Nucleus accumbens (tissue), 56 donors: ENCODE measurements at regions not wholly inside any gene's neighbourhood (a gene's known extent, or its start where the extent isn't known, plus 50 kb on each side); places are given as distances from the start of the nearest gene placed in this dataset.

Experiments used
- DNase-seq, 56 donors: peaks; one replicate each; lab custom pipeline; 2025; lab: John Stamatoyannopoulos, UW

DNA sequence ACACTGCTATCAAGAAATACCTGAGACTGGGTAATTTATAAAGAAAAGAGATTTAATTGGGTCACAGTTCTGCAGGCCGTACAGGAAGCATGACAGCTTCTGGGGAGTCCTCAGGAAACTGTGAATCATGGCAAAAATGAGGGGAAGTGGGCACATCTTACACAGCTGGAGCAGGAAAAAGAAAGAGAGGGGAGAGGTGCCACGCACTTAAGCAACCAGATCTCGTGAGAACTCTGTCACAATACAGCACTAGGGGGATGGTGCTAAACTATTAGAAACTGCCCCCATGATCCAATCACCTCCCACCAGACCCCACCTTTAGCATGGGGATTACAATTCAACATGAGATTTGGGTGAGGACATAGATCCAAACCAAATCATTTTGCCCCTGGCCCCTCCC is 105.5 kb upstream of the CPLX2 start:
- no peak for DNase-seq

DNA sequence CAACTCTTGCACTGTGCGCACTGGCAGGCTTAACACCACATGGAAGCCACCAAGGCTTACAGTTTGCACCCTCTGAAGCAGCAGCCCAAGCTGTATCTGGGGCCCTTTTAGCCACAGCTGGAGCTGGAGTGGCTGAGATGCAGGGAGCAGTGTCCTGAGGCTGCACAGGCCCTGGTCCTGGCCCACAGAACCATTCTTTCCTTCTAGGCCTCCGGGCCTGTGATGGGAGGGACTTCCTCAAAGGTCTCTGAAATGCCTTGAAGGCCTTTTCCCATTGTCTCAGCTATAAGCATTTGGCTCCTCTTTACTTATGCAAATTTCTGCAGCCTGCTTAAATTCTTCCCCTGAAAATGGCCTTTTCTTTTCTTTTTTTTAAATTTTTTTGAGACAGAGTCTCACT is 104.4 kb upstream of the CPLX2 start:
- DNase-seq: no peak

DNA sequence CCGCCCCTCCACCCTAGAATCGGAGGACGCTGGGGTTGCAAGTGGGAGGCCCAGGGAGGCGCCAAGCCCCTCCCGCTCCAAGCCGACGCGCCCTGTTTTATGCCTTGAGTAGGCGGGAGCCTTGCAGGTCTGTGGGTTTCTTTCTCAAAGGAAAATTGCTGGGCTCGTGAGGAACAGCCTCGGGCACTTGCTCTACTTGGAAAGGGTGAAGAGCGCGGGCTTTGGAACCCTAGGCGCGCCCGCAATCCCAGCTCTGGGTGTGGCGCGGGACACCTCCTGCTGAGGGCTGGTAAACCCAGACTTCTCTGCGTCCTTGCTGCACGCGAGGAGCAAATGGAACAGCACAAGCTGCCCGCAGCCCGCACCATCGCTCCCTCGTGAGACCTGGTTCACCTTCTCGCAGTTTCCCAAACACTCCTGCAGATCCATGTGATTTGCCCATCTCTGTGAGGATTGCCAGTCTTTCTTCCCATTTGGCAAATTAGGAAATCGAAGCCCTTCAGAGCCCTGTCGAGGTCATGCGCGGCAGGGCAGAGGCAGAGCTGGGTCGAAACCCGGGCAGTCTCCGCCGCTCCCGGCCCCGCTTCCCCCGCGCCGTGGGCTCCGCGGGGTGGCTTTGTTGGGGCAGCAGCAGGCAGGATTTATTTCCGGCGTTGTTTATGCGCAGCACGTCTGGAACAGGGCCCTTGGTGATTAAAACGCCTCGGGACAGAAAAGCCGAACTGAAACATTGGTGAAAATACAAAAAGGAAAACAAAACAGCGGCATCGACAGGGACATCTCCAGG is 98.4 kb upstream of the CPLX2 start:
- peak in 3 of 56 donors; percentile 4 to 13 (median 10) for DNase-seq

DNA sequence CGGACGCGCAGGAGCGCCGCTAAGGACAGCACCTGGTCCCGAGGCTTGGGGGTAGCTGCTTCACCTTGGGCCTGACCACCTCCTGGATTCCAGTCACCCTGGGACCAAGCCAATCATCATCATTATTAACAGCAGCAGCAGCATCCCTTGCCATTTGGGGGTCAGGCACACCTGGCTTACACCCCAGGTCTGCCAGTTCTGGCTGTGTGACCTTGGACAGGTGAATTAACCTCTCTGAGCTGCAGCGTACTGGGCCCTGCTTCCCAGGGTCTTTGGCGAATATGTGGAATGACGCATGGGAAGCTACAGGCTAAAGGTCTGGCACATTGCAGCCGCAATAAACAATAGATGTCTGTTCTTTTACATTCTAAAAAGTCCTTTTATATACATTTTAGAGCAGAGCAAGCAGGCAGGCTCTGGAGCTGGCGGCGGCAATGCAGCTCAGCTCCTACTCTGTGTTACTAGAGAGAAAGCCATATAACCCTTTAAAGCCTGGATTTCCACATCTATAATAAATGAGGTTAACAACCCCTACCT is 97.8 kb upstream of the CPLX2 start:
- DNase-seq: no peak

DNA sequence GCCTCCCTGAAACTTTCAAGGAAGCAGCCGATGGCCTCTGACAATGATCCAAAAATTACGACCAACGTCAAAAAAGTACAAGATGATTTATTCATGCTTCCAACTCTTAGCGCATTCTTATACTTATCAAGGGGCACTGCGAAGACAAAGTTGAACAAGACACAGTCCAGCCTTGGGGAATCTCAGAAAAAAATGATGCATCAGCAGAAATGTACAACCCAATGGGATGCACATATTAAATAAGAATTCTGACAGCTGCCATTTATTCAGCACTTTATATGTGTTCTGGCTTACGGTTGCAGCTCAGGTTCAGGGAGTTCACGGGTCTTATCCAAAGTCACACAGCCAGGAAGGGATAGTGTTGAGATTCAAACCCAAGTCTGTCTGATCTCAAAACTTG is 96.0 kb upstream of the CPLX2 start:
- DNase-seq: no peak

DNA sequence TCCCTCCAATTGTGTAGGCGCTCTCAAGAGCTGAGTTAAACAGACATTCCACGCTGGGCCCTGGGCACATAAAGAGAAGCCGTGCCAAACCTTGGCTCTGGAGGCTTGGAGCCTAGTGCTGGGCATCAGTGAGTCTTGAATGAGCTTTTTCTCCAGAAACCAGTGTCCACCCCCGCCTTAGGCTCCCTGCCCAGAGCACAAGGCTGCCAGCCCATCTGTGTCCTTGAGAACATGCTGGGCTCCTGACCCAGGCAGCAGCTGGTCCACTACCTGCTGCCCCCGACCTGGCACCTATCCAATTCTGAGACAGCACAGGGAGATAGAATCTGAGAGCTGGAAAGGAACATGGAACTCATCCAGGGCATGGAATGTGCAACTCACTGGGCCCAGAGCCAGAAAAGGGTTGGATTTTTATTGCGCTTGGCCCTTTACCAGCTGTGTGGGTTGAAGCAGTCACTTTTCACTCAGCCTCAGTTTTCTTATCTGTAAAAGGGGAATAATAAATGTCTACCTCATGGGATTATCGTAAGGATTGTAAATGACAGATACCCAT is 92.4 kb upstream of the CPLX2 start:
- peak in 18 of 56 donors; percentile 6 to 50 (median 17) for DNase-seq

DNA sequence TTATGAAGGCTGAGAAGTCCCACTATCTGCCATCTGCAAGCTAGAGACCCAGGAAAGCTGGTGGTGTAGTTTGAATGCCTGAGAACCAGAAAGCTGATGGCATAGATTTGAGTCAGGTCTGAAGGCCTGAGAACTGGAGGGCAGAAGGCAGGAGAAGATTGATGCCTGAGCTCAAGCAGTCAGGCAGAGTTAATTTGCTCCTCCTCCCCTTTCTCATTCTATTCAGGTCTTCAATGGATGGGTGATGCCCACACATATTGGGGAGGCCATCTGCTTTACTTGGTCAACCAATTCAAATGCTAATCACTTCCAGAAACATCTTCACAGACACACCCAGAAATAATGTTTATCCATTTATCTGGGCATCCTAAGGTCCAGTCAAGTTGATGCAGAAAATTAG is 87.6 kb upstream of the CPLX2 start:
- DNase-seq: no peak

DNA sequence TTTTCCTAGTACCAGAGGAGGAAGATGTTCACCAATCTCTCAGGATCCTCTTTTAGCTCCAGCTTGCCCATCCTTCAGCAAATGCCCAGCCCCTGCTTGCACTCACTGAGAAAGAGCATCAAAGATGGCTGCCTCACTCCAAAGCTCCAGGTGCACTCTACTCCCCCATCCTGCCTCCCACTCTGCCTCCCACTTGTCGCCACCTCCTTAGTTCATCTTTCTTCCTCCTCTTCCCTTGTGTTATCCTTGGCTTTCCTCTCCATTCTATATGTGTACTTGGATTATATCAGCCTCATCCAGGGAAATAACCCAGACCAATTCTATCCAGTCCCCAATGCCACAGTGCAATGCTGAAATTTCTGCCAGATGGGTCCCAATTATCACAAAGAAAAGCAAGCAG is 87.1 kb upstream of the CPLX2 start:
- no peak for DNase-seq

DNA sequence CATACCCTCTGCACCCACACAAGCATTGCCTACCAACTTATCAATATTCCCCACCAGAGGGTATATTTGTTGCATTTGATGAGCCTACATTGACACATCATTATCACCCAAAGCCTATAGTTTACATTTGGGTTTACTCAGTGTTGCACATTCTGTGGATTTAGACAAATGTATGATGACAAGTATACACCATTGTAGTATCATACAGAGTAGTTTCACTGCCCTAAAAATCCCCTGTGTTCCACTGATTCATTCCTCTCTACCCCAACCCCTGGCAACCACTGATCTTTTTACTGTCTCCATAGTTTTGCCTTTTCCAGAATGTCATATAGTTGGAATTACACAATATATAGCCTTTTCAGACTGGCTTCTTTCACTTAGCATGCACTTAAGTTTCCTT is 85.7 kb upstream of the CPLX2 start:
- no peak for DNase-seq

DNA sequence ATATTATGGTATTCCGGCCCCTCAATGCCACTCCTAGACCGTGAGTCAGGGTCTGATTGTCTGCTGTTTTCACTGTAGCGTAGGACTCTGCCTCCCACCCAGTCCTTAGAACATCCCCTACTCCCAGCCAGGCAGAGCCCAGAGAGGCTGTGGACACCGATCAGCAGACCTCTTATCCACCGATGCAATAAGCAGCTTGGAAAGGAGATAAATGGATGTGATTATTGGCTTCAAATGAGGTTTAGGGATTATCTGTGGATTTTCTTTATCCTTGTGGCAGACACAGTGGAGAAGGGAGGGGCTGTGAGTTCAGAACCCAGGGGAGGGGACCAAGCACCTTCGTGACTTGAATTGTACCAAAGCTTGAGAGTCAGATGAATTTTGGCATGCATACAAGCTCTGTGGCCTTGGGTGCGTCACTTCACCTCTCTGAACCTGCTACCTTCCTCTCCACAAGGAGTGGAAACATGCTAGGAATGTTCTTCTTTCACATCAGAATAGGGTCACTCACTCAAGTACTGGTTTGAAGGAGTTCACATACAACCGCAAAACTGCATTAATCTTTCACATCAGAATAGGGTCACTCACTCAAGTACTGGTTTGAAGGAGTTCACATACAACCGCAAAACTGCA is 83.1 kb upstream of the CPLX2 start:
- no peak for DNase-seq

DNA sequence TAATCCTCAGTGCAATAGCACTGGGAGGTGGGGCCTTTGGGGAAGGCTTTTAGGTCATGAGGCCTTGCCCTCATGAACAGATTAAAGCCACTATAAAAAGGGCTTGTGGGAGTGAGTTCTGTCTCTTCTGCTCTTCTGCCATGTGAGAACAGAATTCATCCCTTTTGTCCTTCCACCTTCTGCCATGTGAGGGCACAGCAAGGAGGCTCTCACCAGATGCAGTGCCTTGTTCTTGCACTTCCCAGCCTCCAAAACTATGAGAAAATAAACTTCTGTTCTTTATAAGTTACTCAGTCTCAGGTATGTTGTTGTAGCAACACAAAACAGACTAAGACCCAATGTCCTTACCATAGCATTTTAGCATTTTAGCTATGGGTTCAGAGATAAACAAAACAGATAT is 81.7 kb upstream of the CPLX2 start:
- DNase-seq: no peak

DNA sequence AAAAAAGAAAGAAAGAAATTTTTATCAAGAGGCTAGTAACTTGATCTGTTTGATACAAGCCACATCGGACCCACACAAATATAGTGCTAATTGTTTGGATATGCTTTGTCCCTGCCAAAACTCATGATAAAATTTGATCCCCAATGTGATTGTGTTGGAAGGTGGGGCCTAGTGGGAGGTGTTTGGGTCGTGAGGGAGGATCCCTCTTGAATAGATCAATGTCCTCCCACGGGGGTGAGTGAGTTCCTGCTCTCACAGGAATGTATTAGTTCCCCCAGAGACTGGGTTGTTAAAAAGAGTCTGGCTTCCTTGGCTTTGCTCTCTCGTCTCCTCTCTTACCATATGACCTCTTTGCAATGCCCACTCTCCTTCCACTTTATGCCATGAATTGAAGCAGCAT is 80.6 kb upstream of the CPLX2 start:
- no peak for DNase-seq

DNA sequence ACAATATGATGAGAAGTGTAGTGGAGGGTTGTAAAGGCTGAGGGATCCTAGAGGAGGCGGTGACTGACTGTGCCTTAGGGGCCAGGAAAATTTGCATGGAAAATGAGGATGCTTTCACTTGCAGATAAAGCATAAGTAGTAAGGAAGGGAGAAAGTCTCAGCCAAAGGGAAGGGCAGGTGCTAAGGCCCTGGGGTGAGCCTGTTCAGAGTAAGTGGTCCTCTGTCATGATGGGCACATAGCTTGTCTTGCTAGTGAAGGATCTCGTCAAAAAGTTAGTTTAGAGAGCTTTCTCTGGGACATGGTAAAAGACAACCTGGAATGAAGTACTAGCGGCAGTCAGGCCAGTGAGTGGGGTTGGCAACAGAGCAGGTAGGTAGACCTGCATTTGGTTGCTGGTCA is 75.4 kb upstream of the CPLX2 start:
- DNase-seq: no peak

DNA sequence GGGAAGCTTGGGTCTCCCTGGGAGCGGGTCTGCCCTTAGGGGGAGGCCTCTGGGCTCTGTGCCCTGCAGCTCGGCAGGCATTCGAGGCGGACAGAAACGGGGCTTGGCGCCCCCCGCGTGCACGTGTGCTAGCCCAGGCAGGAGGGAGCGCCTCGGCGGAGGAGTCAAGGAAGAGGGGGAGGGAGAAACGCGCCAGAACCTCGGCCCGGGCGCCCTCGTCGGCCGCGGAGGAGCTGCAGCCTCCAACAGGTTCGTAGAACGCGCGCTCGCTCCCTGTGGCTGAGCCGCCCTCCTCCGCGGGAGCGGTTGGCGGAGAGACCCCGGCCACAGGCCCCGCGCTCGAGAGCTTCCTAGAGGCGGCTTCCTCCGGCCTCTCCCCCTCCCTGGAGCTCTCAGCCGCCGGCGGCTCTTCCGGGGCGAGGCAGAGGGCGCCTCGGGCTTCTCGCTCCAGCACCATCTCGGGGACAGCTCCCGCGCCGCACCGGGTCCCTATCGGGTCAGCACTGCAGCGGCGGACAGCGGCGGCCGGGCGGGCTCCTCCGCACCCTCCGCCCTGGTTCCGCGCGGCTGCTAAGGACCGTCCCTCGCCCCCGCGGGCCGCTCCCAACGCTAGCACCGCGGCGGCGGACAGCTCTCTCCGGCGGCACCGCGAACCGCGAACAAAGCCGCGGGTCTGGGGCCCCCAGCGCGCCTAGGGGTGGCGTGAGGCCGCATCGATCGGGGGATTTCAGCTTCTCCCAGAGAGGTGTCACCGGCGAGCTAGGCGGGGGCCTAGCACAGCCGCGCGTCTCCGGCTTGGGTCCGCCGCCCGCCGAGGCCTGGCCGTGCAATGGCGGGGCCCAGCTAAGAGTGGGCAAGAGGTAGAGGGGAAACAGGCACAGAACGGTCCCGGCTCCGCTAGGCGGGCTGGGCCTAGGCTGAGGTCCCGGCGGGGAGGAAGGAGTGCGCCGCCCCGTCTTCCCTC is 74.6 kb upstream of the CPLX2 start:
- DNase-seq: peak in 44 of 56 donors; percentile 11 to 81 (median 55)

DNA sequence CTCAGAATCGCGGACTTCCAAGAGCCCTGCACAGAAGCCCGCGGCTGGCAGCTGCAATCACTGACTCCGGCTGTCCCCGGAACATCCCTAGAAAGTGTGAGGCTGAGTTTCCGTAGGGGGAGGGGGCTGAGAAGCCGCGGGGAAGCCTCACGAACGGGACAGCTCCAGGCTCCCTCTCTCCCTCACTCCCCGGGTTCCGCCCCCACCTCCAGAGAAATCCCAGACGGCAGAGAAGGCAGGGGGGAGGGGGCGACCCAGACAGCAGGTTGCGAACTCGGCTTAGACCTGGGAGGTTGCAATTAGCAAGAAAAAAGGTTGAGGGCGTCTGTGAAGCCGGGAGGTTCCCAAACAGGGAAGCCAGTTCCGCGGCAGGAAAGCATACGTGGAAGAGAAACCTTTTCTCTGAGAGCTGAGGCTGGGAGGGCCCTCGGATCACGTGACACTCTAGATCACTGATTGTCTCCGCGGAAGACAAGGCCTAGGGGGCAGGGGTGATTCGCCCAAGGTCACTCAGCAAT is 73.8 kb upstream of the CPLX2 start:
- DNase-seq: peak in 32 of 56 donors; percentile 14 to 73 (median 46)

DNA sequence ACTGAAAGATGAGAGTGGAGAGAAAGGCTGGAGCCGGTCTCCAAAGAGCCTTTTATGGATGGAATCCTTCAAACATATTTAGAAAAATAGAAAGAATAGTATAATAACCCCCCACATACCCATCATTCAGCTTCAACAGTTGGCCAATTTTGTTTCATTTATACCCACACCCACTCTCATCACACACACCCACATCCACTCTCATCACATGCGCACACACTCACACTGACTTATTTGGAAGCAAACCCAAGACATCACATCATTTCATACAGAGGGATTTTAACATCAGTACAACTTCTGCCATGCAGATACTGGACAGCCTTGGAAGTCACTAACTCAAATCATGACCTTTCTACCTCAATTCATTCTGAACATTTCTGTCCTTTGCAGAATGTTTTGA is 72.8 kb upstream of the CPLX2 start:
- DNase-seq: peak in 9 of 56 donors; percentile 7 to 45 (median 27)

DNA sequence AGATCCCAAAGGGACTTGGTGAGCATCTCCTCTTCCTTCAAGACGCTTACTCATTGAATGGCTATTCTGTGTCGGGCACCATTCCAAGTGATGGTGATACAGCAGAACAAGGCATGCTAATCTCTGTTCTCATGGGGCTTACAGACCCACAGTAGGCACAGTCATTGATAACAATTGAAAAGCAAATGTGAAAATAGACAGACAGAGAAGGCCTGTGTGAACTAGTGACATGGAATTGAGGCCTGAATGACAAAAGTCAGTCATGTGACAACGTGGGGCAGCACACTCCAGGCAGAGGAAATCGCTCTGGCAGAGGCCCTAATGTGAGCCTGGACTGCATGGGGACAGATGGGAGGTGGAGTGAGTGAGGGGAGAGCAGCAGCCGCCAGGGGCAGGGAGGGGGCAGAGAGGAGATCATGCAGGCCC is 70.7 kb upstream of the CPLX2 start:
- DNase-seq: no peak

DNA sequence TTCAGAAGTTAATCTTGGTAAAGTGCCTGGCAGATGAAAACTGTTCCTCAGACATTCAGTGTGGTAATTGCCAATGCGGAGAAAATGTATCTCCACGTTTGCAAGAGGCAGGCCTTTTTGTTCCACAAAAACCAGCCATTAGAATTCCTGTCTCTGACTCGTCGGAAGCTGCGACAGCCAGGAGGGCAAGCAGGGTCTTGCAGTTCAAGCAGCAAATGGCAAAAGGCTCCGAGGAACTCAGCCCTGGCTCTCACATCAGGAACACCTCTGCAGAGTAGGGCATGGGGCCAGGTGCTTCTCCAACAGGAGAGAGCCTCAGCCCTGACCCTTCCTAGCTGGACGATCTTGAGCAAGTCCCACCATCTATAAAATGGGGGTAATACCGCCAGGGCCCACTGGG is 69.0 kb upstream of the CPLX2 start:
- no peak for DNase-seq

DNA sequence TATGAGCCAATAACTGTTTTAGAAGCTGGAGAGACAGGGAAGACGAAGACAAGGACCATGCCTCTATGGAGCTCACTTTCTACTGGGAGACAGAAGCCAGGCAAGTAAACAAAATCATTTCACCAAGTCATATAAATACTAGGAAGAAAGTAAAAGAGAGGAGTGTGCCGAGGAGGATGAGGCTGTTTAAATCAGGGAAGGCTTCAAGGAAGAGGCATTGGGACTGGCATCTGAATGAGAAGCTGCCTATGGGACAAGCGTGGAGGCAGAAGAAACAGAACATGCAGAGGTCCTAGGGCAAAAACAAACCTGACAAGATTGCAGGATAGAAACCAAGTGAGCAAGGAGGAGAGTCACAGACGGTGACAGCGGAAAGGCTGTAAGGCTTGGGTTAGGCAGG is 68.1 kb upstream of the CPLX2 start:
- no peak for DNase-seq

DNA sequence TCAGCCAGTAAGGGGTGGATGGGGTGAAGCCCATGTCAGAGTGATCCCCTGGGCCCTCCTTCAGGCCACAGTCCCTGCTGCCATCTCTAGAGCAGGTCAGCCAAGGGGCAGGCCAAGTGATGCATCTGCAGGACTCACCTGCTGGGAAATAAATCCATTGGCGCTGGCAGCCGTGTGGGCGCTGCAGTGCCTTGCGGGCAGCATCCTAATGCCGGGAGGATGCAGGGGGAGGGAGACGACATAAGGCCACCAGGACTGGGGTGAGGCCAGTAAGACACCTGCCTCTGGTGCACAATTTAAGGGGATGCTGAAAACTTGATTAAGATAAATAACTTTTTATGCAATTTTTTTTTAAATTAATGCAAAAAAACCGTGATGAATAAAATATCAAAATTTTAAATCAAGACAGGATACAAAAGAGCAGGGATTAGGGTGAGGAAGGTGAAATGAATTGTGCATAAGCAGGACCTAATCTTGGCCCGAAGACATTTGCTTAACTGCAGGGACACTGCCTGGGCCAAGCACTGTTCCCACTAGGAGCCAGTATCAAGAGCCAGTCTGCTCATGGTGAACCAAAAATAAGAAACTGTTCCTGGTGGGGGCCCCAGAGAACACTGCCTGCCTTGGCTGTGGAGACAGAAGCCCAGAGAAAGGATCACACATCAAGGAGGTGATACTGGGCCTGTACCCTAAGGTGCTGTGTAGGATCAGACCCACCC is 67.5 kb upstream of the CPLX2 start:
- no peak for DNase-seq
